ENCODE measurements at regions not wholly inside any gene's neighbourhood (a gene's known extent, or its start where the extent isn't known, plus 50 kb on each side); places are given as distances from the start of the nearest gene placed in this dataset.

GRCh38 chr14:101221549-101222160 is 318.1 kb upstream of the RTL1 start:
- TF ChIP-seq EZH2phosphoT487 (IDR thresholded peaks at IDR 0.05; ENCODE audit: unreplicated experiment) (no peak), POLR2AphosphoS5 (IDR thresholded peaks at IDR 0.05; ENCODE audit: low read depth) (no peak), CTCF (conservative IDR thresholded peaks at IDR 0.05; ENCODE audit: low read depth in 2 of 2) (no peak), EZH2 (IDR thresholded peaks at IDR 0.05; ENCODE audit: low read depth, unreplicated experiment) (no peak), CREB1 (CRISPR knock-in tag; IDR thresholded peaks at IDR 0.05; ENCODE audit: low read depth) (no peak), REST (IDR thresholded peaks at IDR 0.05; ENCODE audit: unreplicated experiment) (no peak), JUNB (IDR thresholded peaks at IDR 0.05; ENCODE audit: unreplicated experiment) (no peak), STAT1 (IDR thresholded peaks at IDR 0.05; ENCODE audit: unreplicated experiment) (no peak)
